Transverse colon (tissue), 4 donors: ENCODE measurements at regions not wholly inside any gene's neighbourhood (a gene's known extent, or its start where the extent isn't known, plus 50 kb on each side); places are given as distances from the start of the nearest gene placed in this dataset.

Source experiments
- DNase-seq: peaks from one replicate; pipeline ENCODE4 v3.0.0-alpha.2; 2019
- H3K27ac ChIP-seq, 4 donors: fragments of 200-600 bp; sonication (generic); 2 replicates each; pipeline ENCODE4 v1.5.1; 2016 to 2018; ENCODE audit warnings: inconsistent platforms in 4 of 4
- H3K27me3 ChIP-seq: fragments of 200-600 bp; sonication (generic); 2 replicates; pipeline ENCODE4 v1.5.1; 2017; ENCODE audit warnings: inconsistent platforms
- H3K36me3 ChIP-seq, 4 donors: fragments of 200-600 bp; sonication (generic); 2 replicates each; pipeline ENCODE4 v1.5.1; 2017 to 2019; ENCODE audit warnings: inconsistent platforms in 4 of 4
- H3K4me1 ChIP-seq, 4 donors: fragments of 200-600 bp; sonication (generic); 2 replicates each; pipeline ENCODE4 v1.5.1; 2017 to 2020; ENCODE audit warnings: inconsistent platforms in 4 of 4
- H3K4me3 ChIP-seq, 4 donors: fragments of 200-600 bp; sonication (generic); 1 replicate in 1 of 4; 2 replicates in 3 of 4; pipeline versions ENCODE4 v1.5.1 to v1.6.1; 2017 to 2019; ENCODE audit warnings: inconsistent platforms in 4 of 4
- H3K9me3 ChIP-seq, 2 donors: fragments of 200-600 bp; sonication (generic); 2 replicates each; pipeline ENCODE4 v1.5.1; 2017 to 2019; ENCODE audit warnings: inconsistent platforms in 2 of 2
- CTCF ChIP-seq, 5 experiments: fragments of 200-600 bp in 3 of 5; fragments of 450-650 bp in 2 of 5; sonication (generic) in 3 of 5; IDR thresholded peaks; 1 replicate in 2 of 5; 2 replicates in 3 of 5; pipeline ENCODE4 v1.5.1; 2016 to 2017; ENCODE audit warnings: antibody characterized with exemption in 5 of 5, inconsistent platforms in 3 of 5, mild to moderate bottlenecking in 2 of 5, moderate library complexity in 1 of 5
- EP300 ChIP-seq: sonication (generic); formaldehyde crosslinking; IDR thresholded peaks from one replicate; pipeline ENCODE4 v1.6.1; 2017; ENCODE audit warnings: antibody characterized with exemption, low read depth
- POLR2A ChIP-seq: fragments of 450-650 bp; IDR thresholded peaks from one replicate; pipeline ENCODE4 v1.6.1; 2016; ENCODE audit warnings: antibody characterized with exemption, mild to moderate bottlenecking, moderate library complexity
- POLR2AphosphoS5 ChIP-seq, 3 donors: sonication (generic); formaldehyde crosslinking; IDR thresholded peaks; one replicate each; pipeline ENCODE4 v1.6.1; 2016; ENCODE audit warnings: antibody characterized with exemption in 3 of 3
- WGBS, 2 donors: methylation state at CpG; one replicate each; pipeline ENCODE4 v1.1.5; 2018; ENCODE audit warnings: low coverage in 1 of 2; 5-methylcytosine and 5-hydroxymethylcytosine counted together
- in situ Hi-C, 4 donors: fragments of 200-750 bp; cut with MboI; loops; one replicate each; pipeline versions ENCODE4 v1.15.0 to v1.15.1; 2017; ENCODE audit warnings: low sequenced_read_pairs in 3 of 4, low pct_ligation_motif_present in 1 of 4, low pct_unique_long_range_greater_than_20kb in 1 of 4
- intact Hi-C: fragments of 100-400 bp; cut with DNase I; formaldehyde crosslinking; loops from one replicate; pipeline ENCODE4 v1.15.1; 2023; ENCODE audit warnings: low total_unique reads

GRCh38 chr10:93152136-93152535, 78.4 kb downstream of the CYP26A1 start:
- H3K36me3 ChIP-seq = no peaks in the 10 kb centered on the region
- no peak for TF ChIP-seq POLR2AphosphoS5 (IDR thresholded peaks at IDR 0.05)
- no peak for TF ChIP-seq CTCF (IDR thresholded peaks at IDR 0.05)
- TF ChIP-seq POLR2A = no peak
- TF ChIP-seq EP300 = no peak
- no peaks in the 10 kb centered on the region for H3K9me3 ChIP-seq
- no peak overlapping the region for H3K4me3 ChIP-seq
- H3K27ac ChIP-seq = no peak overlapping the region
- in situ Hi-C loops = no loop called here
- intact Hi-C loops = no loop called here
- H3K4me1 ChIP-seq = no peaks in the 10 kb centered on the region
- DNase-seq = no peak
- no peaks in the 10 kb centered on the region for H3K27me3 ChIP-seq

GRCh38 chr10:93154531-93154930, 80.8 kb downstream of the CYP26A1 start:
- intact Hi-C loops = no loop called here
- no peak overlapping the region for H3K27ac ChIP-seq
- no peaks in the 10 kb centered on the region for H3K36me3 ChIP-seq
- no peaks in the 10 kb centered on the region for H3K27me3 ChIP-seq
- no peak for TF ChIP-seq POLR2A
- no peak for TF ChIP-seq EP300
- TF ChIP-seq POLR2AphosphoS5 (IDR thresholded peaks at IDR 0.05) = no peak
- no peak for TF ChIP-seq CTCF (IDR thresholded peaks at IDR 0.05)
- no peak for DNase-seq
- in situ Hi-C loops = no loop called here
- H3K4me1 ChIP-seq = no peaks in the 10 kb centered on the region
- H3K4me3 ChIP-seq = no peak overlapping the region
- H3K9me3 ChIP-seq = peaks cover 0 to 3% of the 10 kb centered on the region in 2 donors

- DNase-seq = no peak
- H3K36me3 ChIP-seq = no peaks in the 10 kb centered on the region
- in situ Hi-C loops = no loop called here
- no peak for TF ChIP-seq POLR2A
- no peak for TF ChIP-seq EP300
- no peak for TF ChIP-seq CTCF (IDR thresholded peaks at IDR 0.05)
- TF ChIP-seq POLR2AphosphoS5 (IDR thresholded peaks at IDR 0.05) = no peak
- no peak overlapping the region for H3K4me3 ChIP-seq
- intact Hi-C loops = no loop called here
- H3K9me3 ChIP-seq = peaks cover 0 to 3% of the 10 kb centered on the region in 2 donors
- no peaks in the 10 kb centered on the region for H3K27me3 ChIP-seq
- no peaks in the 10 kb centered on the region for H3K4me1 ChIP-seq
- WGBS, 2 donors = 67 to 73% methylated on average over 1 of the region's 1 CpG
- no peak overlapping the region for H3K27ac ChIP-seq
Observed at GRCh38 chr10:93160140-93160539, 86.4 kb downstream of the CYP26A1 start.

- 69 to 80% methylated on average over 1 to 7 of the region's 7 CpGs for WGBS, 2 donors
- H3K4me3 ChIP-seq = no peak overlapping the region
- no peaks in the 10 kb centered on the region for H3K27me3 ChIP-seq
- H3K36me3 ChIP-seq = no peaks in the 10 kb centered on the region
- DNase-seq = peak; percentile 28
- intact Hi-C loops = no loop called here
- H3K4me1 ChIP-seq = no peaks in the 10 kb centered on the region
- no peak for TF ChIP-seq CTCF (IDR thresholded peaks at IDR 0.05)
- no peak for TF ChIP-seq POLR2AphosphoS5 (IDR thresholded peaks at IDR 0.05)
- no peak for TF ChIP-seq EP300
- TF ChIP-seq POLR2A = no peak
- no peak overlapping the region for H3K27ac ChIP-seq
- in situ Hi-C loops = no loop called here
- H3K9me3 ChIP-seq = peaks cover 0 to 3% of the 10 kb centered on the region in 2 donors
Observed at GRCh38 chr10:93160829-93161228, 87.1 kb downstream of the CYP26A1 start.
